GM12878 (cell line): ENCODE measurements at regions not wholly inside any gene's neighbourhood (a gene's known extent, or its start where the extent isn't known, plus 50 kb on each side); places are given as distances from the start of the nearest gene placed in this dataset.

Source experiments
- CTCF ChIP-seq, 3 experiments: IDR thresholded peaks in 2 of 3; conservative IDR thresholded peaks in 1 of 3; 2 replicates each; pipeline ENCODE4 v1.5.1; 2011; ENCODE audit warnings: low read depth in 3 of 3, low read length in 3 of 3, mild to moderate bottlenecking in 3 of 3, control low read depth in 2 of 3, moderate library complexity in 2 of 3, inconsistent platforms in 1 of 3, mixed read lengths in 1 of 3; ENCODE audit not compliant: control insufficient read depth in 2 of 3, insufficient read depth in 1 of 3; ENCODE audit errors: extremely low read depth in 1 of 3
- HCFC1 ChIP-seq: fragments of 150-350 bp; IDR thresholded peaks from 2 replicates; pipeline ENCODE4 v1.6.1; 2014; ENCODE audit warnings: low read length
- NBN ChIP-seq: fragments of 450-650 bp; IDR thresholded peaks from 2 replicates; pipeline ENCODE4 v1.6.1; 2016
- NRF1 ChIP-seq: conservative IDR thresholded peaks from 2 replicates; pipeline ENCODE4 v1.6.1; 2011; ENCODE audit warnings: mild to moderate bottlenecking, low read depth, low read length, improper control_type of control experiment
- PBX3 ChIP-seq: IDR thresholded peaks from 2 replicates; pipeline ENCODE4 v1.6.1; 2011; ENCODE audit warnings: mild to moderate bottlenecking, low read depth, low read length, moderate library complexity; ENCODE audit not compliant: insufficient replicate concordance
- REST ChIP-seq: IDR thresholded peaks from 2 replicates; pipeline ENCODE4 v1.6.1; 2012; ENCODE audit warnings: mild to moderate bottlenecking, low read depth, low read length
- SMAD1 ChIP-seq: fragments of 450-650 bp; IDR thresholded peaks from 2 replicates; pipeline ENCODE4 v1.6.1; 2018; ENCODE audit warnings: mild to moderate bottlenecking, low read depth; ENCODE audit not compliant: partially characterized antibody
- SUZ12 ChIP-seq: fragments of 200-600 bp; sonication (generic); IDR thresholded peaks from one replicate; pipeline ENCODE4 v1.6.1; 2018; ENCODE audit warnings: antibody characterized with exemption, mild to moderate bottlenecking; ENCODE audit not compliant: unreplicated experiment
- YY1 ChIP-seq: IDR thresholded peaks from 2 replicates; pipeline ENCODE4 v1.6.1; 2011; ENCODE audit warnings: low read depth, mild to moderate bottlenecking, low read length

- no peak for TF ChIP-seq PBX3
- no peak for TF ChIP-seq SMAD1
- TF ChIP-seq HCFC1, result no peak
- TF ChIP-seq NRF1, result no peak
- TF ChIP-seq REST, result no peak
- no peak for TF ChIP-seq CTCF (IDR thresholded peaks at IDR 0.05 in 2 of 3, conservative IDR thresholded peaks at IDR 0.05 in 1 of 3; ENCODE audit: control insufficient read depth in 2 of 3, extremely low read depth in 1 of 3, insufficient read depth in 1 of 3, low read depth in 3 of 3, low read length in 3 of 3)
- TF ChIP-seq SUZ12, result no peak
- TF ChIP-seq YY1, result no peak
- no peak for TF ChIP-seq NBN
These were observed 83.5 kb upstream of the ZBTB40 start for GRCh38 chr1:22368125-22368524.
